ENCODE measurements at regions not wholly inside any gene's neighbourhood (a gene's known extent, or its start where the extent isn't known, plus 50 kb on each side); places are given as distances from the start of the nearest gene placed in this dataset.

GRCh38 chr20:23291575-23292240, 58.9 kb upstream of the NXT1 start:
- TF ChIP-seq CTCF (IDR thresholded peaks at IDR 0.05) (no peak), POLR2A (IDR thresholded peaks at IDR 0.05) (no peak), POLR2AphosphoS5 (IDR thresholded peaks at IDR 0.05) (no peak), EP300 (IDR thresholded peaks at IDR 0.05) (no peak)
- Histone ChIP-seq H3K27me3 (no peaks in the 10 kb centered on the region), H3K9me3 (no peaks in the 10 kb centered on the region), H3K27ac (no peak overlapping the region), H3K36me3 (no peaks in the 10 kb centered on the region), H3K4me3 (no peak overlapping the region), H3K4me1 (peaks cover 27 to 42% (median 30%) of the 10 kb centered on the region in 4 donors)
- no peak for ATAC-seq (ENCODE audit: low FRiP score in 2 of 2)
- no peak for DNase-seq
- 90% methylated on average over 10 to 14 of the region's 14 CpGs for WGBS, 2 donors

GRCh38 chr20:23290761-23291574, 59.6 kb upstream of the NXT1 start:
- H3K4me1 ChIP-seq, result peaks cover 23 to 35% (median 24%) of the 10 kb centered on the region in 4 donors
- no peak overlapping the region for H3K27ac ChIP-seq
- no peak for DNase-seq
- no peaks in the 10 kb centered on the region for H3K9me3 ChIP-seq
- no peak for ATAC-seq (ENCODE audit: low FRiP score in 2 of 2)
- no peak overlapping the region for H3K4me3 ChIP-seq
- TF ChIP-seq CTCF (IDR thresholded peaks at IDR 0.05), result no peak
- no peak for TF ChIP-seq POLR2AphosphoS5 (IDR thresholded peaks at IDR 0.05)
- no peak for TF ChIP-seq POLR2A (IDR thresholded peaks at IDR 0.05)
- no peaks in the 10 kb centered on the region for H3K27me3 ChIP-seq
- H3K36me3 ChIP-seq, result no peaks in the 10 kb centered on the region
- WGBS, 2 donors, result 85 to 91% methylated on average over 11 of the region's 11 CpGs

GRCh38 chr20:23289724-23290395, 60.7 kb upstream of the NXT1 start:
- H3K36me3 ChIP-seq, result no peaks in the 10 kb centered on the region
- peaks cover 19 to 27% (median 21%) of the 10 kb centered on the region in 4 donors for H3K4me1 ChIP-seq
- WGBS, 2 donors, result 46 to 53% methylated on average over 6 to 7 of the region's 7 CpGs
- ATAC-seq (ENCODE audit: low FRiP score in 2 of 2) (no peak), DNase-seq (no peak)
- no peak overlapping the region for H3K4me3 ChIP-seq
- H3K27ac ChIP-seq, result no peak overlapping the region
- H3K9me3 ChIP-seq, result no peaks in the 10 kb centered on the region
- no peak for TF ChIP-seq CTCF (IDR thresholded peaks at IDR 0.05)
- TF ChIP-seq POLR2A (IDR thresholded peaks at IDR 0.05), result no peak
- no peak for TF ChIP-seq POLR2AphosphoS5 (IDR thresholded peaks at IDR 0.05)
- TF ChIP-seq EP300 (IDR thresholded peaks at IDR 0.05), result no peak
- no peaks in the 10 kb centered on the region for H3K27me3 ChIP-seq

GRCh38 chr20:23289249-23289648, 61.3 kb upstream of the NXT1 start:
- TF ChIP-seq CTCF (IDR thresholded peaks at IDR 0.05) (no peak), EP300 (IDR thresholded peaks at IDR 0.05) (no peak), POLR2A (IDR thresholded peaks at IDR 0.05) (no peak), POLR2AphosphoS5 (IDR thresholded peaks at IDR 0.05) (no peak)
- Histone ChIP-seq H3K27me3 (no peaks in the 10 kb centered on the region), H3K4me3 (no peak overlapping the region), H3K27ac (no peak overlapping the region), H3K9me3 (no peaks in the 10 kb centered on the region), H3K4me1 (peaks cover 13 to 22% (median 15%) of the 10 kb centered on the region in 4 donors), H3K36me3 (no peaks in the 10 kb centered on the region)
- no peak for ATAC-seq (ENCODE audit: low FRiP score in 2 of 2)
- DNase-seq, result no peak
- WGBS, 2 donors, result 76 to 86% methylated on average over 7 of the region's 7 CpGs
